ENCODE measurements at regions not wholly inside any gene's neighbourhood (a gene's known extent, or its start where the extent isn't known, plus 50 kb on each side); places are given as distances from the start of the nearest gene placed in this dataset.

DNA sequence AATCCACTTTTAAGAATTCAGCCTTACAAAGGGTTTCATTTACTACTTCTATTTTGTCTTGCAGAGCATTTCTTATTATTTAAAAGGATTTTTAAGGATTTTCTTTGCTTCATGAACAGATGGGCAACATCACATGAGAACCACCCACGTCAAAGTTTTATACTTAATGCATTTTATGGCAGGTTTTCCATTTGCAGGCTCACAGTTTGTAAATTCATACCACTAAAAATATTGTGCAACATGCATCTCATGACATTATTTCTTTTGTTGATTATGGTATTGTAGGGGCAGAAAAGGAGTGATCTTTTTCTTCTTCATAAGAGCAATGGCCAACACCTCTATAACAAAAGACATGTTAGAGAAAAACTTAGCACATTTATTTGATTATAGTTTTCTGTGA lies 554.0 kb upstream of the SPRY2 start:
- intact Hi-C loops (cut with micrococcal nuclease) = no loop called here
- TF ChIP-seq, protein P1, sequence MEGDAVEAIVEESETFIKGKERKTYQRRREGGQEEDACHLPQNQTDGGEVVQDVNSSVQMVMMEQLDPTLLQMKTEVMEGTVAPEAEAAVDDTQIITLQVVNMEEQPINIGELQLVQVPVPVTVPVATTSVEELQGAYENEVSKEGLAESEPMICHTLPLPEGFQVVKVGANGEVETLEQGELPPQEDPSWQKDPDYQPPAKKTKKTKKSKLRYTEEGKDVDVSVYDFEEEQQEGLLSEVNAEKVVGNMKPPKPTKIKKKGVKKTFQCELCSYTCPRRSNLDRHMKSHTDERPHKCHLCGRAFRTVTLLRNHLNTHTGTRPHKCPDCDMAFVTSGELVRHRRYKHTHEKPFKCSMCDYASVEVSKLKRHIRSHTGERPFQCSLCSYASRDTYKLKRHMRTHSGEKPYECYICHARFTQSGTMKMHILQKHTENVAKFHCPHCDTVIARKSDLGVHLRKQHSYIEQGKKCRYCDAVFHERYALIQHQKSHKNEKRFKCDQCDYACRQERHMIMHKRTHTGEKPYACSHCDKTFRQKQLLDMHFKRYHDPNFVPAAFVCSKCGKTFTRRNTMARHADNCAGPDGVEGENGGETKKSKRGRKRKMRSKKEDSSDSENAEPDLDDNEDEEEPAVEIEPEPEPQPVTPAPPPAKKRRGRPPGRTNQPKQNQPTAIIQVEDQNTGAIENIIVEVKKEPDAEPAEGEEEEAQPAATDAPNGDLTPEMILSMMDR (IDR thresholded peaks at IDR 0.05) = no peak
- H3K27me3 Mint-ChIP-seq (ENCODE audit: low read depth in 3 of 3) = peaks cover 0 to 2% (median 0%) of the 10 kb centered on the region in 3 donors
- Histone ChIP-seq H3K4me2 (replicated peaks; ENCODE audit: extremely low read depth, low read length, poor library complexity, severe bottlenecking) (no peak overlapping the region), H2AFZ (ENCODE audit: insufficient read depth, low read depth, low read length, poor library complexity, severe bottlenecking) (no peak overlapping the region), H3K4me3 (replicated peaks in 1 of 3; ENCODE audit: low read depth in 2 of 3, low read length in 3 of 3) (no peak overlapping the region), H3K4me1 (ENCODE audit: control insufficient read depth in 1 of 2, insufficient read depth in 2 of 2, low read length in 2 of 2) (no peaks in the 10 kb centered on the region), H3K79me2 (ENCODE audit: insufficient read depth, low read length) (no peaks in the 10 kb centered on the region), H3K27me3 (ENCODE audit: control insufficient read depth in 2 of 2, insufficient read depth in 2 of 2, low read length in 2 of 2) (no peaks in the 10 kb centered on the region), H3K36me3 (replicated peaks in 1 of 2; ENCODE audit: control insufficient read depth in 1 of 2, insufficient read depth in 2 of 2, low read length in 2 of 2) (no peaks in the 10 kb centered on the region), H3K27ac (ENCODE audit: low read depth in 1 of 2, low read length in 2 of 2) (no peak overlapping the region), H3K9ac (ENCODE audit: insufficient read depth, low read length, poor library complexity, severe bottlenecking) (no peak overlapping the region), H4K20me1 (ENCODE audit: insufficient read depth, low read length) (no peaks in the 10 kb centered on the region), H3K9me3 (replicated peaks in 1 of 2; ENCODE audit: control insufficient read depth in 1 of 2, insufficient read depth in 1 of 2, low read length in 2 of 2) (peaks cover 0 to 4% of the 10 kb centered on the region in 2 donors)
- H3K36me3 Mint-ChIP-seq = no peaks in the 10 kb centered on the region
- no peak overlapping the region for H3K4me3 Mint-ChIP-seq
- no peak overlapping the region for H3K27ac Mint-ChIP-seq
- peaks cover 0 to 6% (median 0%) of the 10 kb centered on the region in 7 donors for H3K9me3 Mint-ChIP-seq
- no peak for DNase-seq
- H3K4me1 Mint-ChIP-seq = peaks cover 12% of the 10 kb centered on the region
- WGBS (ENCODE audit: insufficient coverage) = no CpG with 5 or more reads among the region's 1 CpG

DNA sequence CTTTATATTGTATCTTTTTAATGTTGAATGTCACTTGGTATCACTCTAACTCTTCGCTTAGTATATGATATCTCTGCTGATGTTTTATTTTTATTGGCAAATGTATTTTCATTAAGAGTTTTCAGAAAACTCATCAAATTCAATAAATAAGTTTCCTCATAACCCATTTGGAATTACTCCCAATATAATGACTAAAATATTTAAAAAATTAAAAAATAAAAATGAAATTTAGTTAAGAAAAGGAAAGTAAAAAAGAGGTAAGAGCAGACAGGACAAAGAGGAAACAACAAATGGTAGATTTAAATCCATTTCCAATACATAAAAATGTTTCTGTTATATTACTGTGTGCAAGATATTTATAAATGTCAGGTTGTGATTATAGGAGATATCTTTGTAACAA lies 548.9 kb upstream of the SPRY2 start:
- no peak overlapping the region for H3K4me2 ChIP-seq (replicated peaks; ENCODE audit: extremely low read depth, low read length, poor library complexity, severe bottlenecking)
- Mint-ChIP-seq H3K9me3 (peaks cover 0 to 3% (median 0%) of the 10 kb centered on the region in 7 donors), H3K4me1 (no peaks in the 10 kb centered on the region), H3K27me3 (ENCODE audit: low read depth in 3 of 3) (no peaks in the 10 kb centered on the region), H3K27ac (no peak overlapping the region), H3K36me3 (no peaks in the 10 kb centered on the region), H3K4me3 (no peak overlapping the region)
- H3K79me2 ChIP-seq (ENCODE audit: insufficient read depth, low read length) = no peaks in the 10 kb centered on the region
- no peaks in the 10 kb centered on the region for H4K20me1 ChIP-seq (ENCODE audit: insufficient read depth, low read length)
- no CpG with 5 or more reads among the region's 1 CpG for WGBS (ENCODE audit: insufficient coverage)
- H3K9ac ChIP-seq (ENCODE audit: insufficient read depth, low read length, poor library complexity, severe bottlenecking) = no peak overlapping the region
- H2AFZ ChIP-seq (ENCODE audit: insufficient read depth, low read depth, low read length, poor library complexity, severe bottlenecking) = no peak overlapping the region
- H3K36me3 ChIP-seq (replicated peaks in 1 of 2; ENCODE audit: control insufficient read depth in 1 of 2, insufficient read depth in 2 of 2, low read length in 2 of 2) = no peaks in the 10 kb centered on the region
- no peak overlapping the region for H3K4me3 ChIP-seq (replicated peaks in 1 of 3; ENCODE audit: low read depth in 2 of 3, low read length in 3 of 3)
- H3K4me1 ChIP-seq (ENCODE audit: control insufficient read depth in 1 of 2, insufficient read depth in 2 of 2, low read length in 2 of 2) = no peaks in the 10 kb centered on the region
- H3K9me3 ChIP-seq (replicated peaks in 1 of 2; ENCODE audit: control insufficient read depth in 1 of 2, insufficient read depth in 1 of 2, low read length in 2 of 2) = no peaks in the 10 kb centered on the region
- intact Hi-C loops (cut with micrococcal nuclease) = no loop called here
- no peaks in the 10 kb centered on the region for H3K27me3 ChIP-seq (ENCODE audit: control insufficient read depth in 2 of 2, insufficient read depth in 2 of 2, low read length in 2 of 2)
- TF ChIP-seq, protein P1 (IDR thresholded peaks at IDR 0.05) = no peak
- H3K27ac ChIP-seq (ENCODE audit: low read depth in 1 of 2, low read length in 2 of 2) = no peak overlapping the region
- DNase-seq = no peak

All from CD14-positive monocyte (primary cell).